ENCODE measurements at regions not wholly inside any gene's neighbourhood (a gene's known extent, or its start where the extent isn't known, plus 50 kb on each side); places are given as distances from the start of the nearest gene placed in this dataset.
"Not testable (repeated sequence)": the region's sequence is repeated elsewhere in the genome, so short reads cannot be mapped to it uniquely, and the experiment has no call there.

DNA sequence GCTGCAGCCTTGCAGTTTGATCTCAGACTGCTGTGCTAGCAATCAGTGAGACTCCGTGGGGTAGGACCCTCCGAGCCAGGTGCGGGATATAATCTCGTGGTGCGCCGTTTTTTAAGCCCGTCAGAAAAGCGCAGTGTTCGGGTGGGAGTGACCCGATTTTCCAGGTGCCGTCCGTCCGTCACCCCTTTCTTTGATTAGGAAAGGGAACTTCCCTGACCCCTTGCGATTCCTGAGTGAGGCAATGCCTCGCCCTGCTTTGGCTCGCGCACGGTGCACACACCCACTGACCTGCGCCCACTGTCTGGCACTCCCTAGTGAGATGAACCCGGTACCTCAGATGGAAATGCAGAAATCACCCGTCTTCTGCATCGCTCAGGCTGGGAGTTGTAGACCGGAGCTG, 203.2 kb downstream of the SNCAIP start:
- H3K27me3 ChIP-seq (ENCODE audit: control insufficient read depth, extremely low read depth, insufficient read depth, low read length); H3K27ac ChIP-seq (ENCODE audit: control insufficient read depth, insufficient read depth, low read length); H3K36me3 ChIP-seq (ENCODE audit: control insufficient read depth in 2 of 2, extremely low read depth in 1 of 2, insufficient read depth in 2 of 2, low read length in 2 of 2); H2AFZ ChIP-seq (ENCODE audit: control insufficient read depth, low read length); DNase-seq (ENCODE audit: low read depth, low spot score); H3K9me1 ChIP-seq (ENCODE audit: control insufficient read depth, extremely low read depth, insufficient read depth, low read length); FAIRE-seq; H3K9me3 ChIP-seq (ENCODE audit: control insufficient read depth, low read depth, low read length); H3K4me1 ChIP-seq (ENCODE audit: control insufficient read depth, extremely low read depth, insufficient read depth, low read length); H3K4me2 ChIP-seq (ENCODE audit: control insufficient read depth, extremely low read depth, insufficient read depth, low read depth, low read length); H3K79me2 ChIP-seq (ENCODE audit: control insufficient read depth, insufficient read depth, low read length); dilution Hi-C loops (cut with MboI; ENCODE audit: extremely low pct_ligation_motif_present, low sequenced_read_pairs); H3K9ac ChIP-seq (ENCODE audit: control insufficient read depth, extremely low read depth, insufficient read depth, low read length); H4K20me1 ChIP-seq (ENCODE audit: control insufficient read depth, extremely low read depth, insufficient read depth, low read length); H3K4me3 ChIP-seq (ENCODE audit: control insufficient read depth in 2 of 3, extremely low read depth in 1 of 3, insufficient read depth in 2 of 3, low read depth in 1 of 3, low read length in 3 of 3): not testable (repeated sequence)

- dilution Hi-C loops (cut with MboI; ENCODE audit: extremely low pct_ligation_motif_present, low sequenced_read_pairs): no loop called here
- no peaks in the 10 kb centered on the region for H4K20me1 ChIP-seq (ENCODE audit: control insufficient read depth, extremely low read depth, insufficient read depth, low read length)
- TF ChIP-seq, protein P1, sequence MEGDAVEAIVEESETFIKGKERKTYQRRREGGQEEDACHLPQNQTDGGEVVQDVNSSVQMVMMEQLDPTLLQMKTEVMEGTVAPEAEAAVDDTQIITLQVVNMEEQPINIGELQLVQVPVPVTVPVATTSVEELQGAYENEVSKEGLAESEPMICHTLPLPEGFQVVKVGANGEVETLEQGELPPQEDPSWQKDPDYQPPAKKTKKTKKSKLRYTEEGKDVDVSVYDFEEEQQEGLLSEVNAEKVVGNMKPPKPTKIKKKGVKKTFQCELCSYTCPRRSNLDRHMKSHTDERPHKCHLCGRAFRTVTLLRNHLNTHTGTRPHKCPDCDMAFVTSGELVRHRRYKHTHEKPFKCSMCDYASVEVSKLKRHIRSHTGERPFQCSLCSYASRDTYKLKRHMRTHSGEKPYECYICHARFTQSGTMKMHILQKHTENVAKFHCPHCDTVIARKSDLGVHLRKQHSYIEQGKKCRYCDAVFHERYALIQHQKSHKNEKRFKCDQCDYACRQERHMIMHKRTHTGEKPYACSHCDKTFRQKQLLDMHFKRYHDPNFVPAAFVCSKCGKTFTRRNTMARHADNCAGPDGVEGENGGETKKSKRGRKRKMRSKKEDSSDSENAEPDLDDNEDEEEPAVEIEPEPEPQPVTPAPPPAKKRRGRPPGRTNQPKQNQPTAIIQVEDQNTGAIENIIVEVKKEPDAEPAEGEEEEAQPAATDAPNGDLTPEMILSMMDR (optimal IDR thresholded peaks at IDR 0.05 in 1 of 3, IDR thresholded peaks at IDR 0.05 in 1 of 3, conservative IDR thresholded peaks at IDR 0.05 in 1 of 3; ENCODE audit: extremely low read depth in 1 of 3, insufficient read depth in 2 of 3, low read length in 3 of 3): peak; percentile 77 to 85 (median 79)
- TF ChIP-seq EZH2 (IDR thresholded peaks at IDR 0.05; ENCODE audit: low read length): no peak
- no peak overlapping the region for H3K4me3 ChIP-seq (ENCODE audit: control insufficient read depth in 2 of 3, extremely low read depth in 1 of 3, insufficient read depth in 2 of 3, low read depth in 1 of 3, low read length in 3 of 3)
- H2AFZ ChIP-seq (ENCODE audit: control insufficient read depth, low read length): no peak overlapping the region
- H3K9me1 ChIP-seq (ENCODE audit: control insufficient read depth, extremely low read depth, insufficient read depth, low read length): no peaks in the 10 kb centered on the region
- H3K9me3 ChIP-seq (ENCODE audit: control insufficient read depth, low read depth, low read length): no peaks in the 10 kb centered on the region
- H3K4me1 ChIP-seq (ENCODE audit: control insufficient read depth, extremely low read depth, insufficient read depth, low read length): no peaks in the 10 kb centered on the region
- H3K27ac ChIP-seq (ENCODE audit: control insufficient read depth, insufficient read depth, low read length): no peak overlapping the region
- no peaks in the 10 kb centered on the region for H3K36me3 ChIP-seq (ENCODE audit: control insufficient read depth in 2 of 2, extremely low read depth in 1 of 2, insufficient read depth in 2 of 2, low read length in 2 of 2)
- no peak for DNase-seq (ENCODE audit: low read depth, low spot score)
- no peaks in the 10 kb centered on the region for H3K27me3 ChIP-seq (ENCODE audit: control insufficient read depth, extremely low read depth, insufficient read depth, low read length)
- no peaks in the 10 kb centered on the region for H3K79me2 ChIP-seq (ENCODE audit: control insufficient read depth, insufficient read depth, low read length)
- FAIRE-seq: no peak
- H3K9ac ChIP-seq (ENCODE audit: control insufficient read depth, extremely low read depth, insufficient read depth, low read length): no peak overlapping the region
- H3K4me2 ChIP-seq (ENCODE audit: control insufficient read depth, extremely low read depth, insufficient read depth, low read depth, low read length): no peak overlapping the region
Measured at GRCh38 chr5:122515709-122516431, 203.8 kb downstream of the SNCAIP start.

DNA sequence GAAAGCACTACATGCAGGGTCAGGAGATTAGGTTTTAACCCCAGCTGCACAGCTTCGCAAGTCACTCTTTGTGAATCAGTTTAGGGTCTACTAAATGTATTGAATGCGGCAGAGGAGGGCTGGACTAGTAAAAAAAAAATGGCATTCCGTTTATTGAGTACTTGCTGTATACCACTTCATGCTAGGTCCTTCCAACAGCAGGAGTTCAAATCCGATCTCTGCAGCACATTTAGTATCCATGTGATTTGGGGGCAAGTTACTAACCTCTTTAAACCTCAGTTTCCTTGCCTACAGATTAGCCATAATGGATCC, 204.4 kb downstream of the SNCAIP start:
- Histone ChIP-seq H3K9ac (ENCODE audit: control insufficient read depth, extremely low read depth, insufficient read depth, low read length) (no peak overlapping the region), H2AFZ (ENCODE audit: control insufficient read depth, low read length) (no peak overlapping the region), H3K4me3 (ENCODE audit: control insufficient read depth in 2 of 3, extremely low read depth in 1 of 3, insufficient read depth in 2 of 3, low read depth in 1 of 3, low read length in 3 of 3) (no peak overlapping the region), H3K36me3 (ENCODE audit: control insufficient read depth in 2 of 2, extremely low read depth in 1 of 2, insufficient read depth in 2 of 2, low read length in 2 of 2) (no peaks in the 10 kb centered on the region), H4K20me1 (ENCODE audit: control insufficient read depth, extremely low read depth, insufficient read depth, low read length) (no peaks in the 10 kb centered on the region), H3K27ac (ENCODE audit: control insufficient read depth, insufficient read depth, low read length) (no peak overlapping the region), H3K9me1 (ENCODE audit: control insufficient read depth, extremely low read depth, insufficient read depth, low read length) (no peaks in the 10 kb centered on the region), H3K9me3 (ENCODE audit: control insufficient read depth, low read depth, low read length) (no peaks in the 10 kb centered on the region), H3K79me2 (ENCODE audit: control insufficient read depth, insufficient read depth, low read length) (no peaks in the 10 kb centered on the region), H3K4me2 (ENCODE audit: control insufficient read depth, extremely low read depth, insufficient read depth, low read depth, low read length) (no peak overlapping the region), H3K4me1 (ENCODE audit: control insufficient read depth, extremely low read depth, insufficient read depth, low read length) (no peaks in the 10 kb centered on the region), H3K27me3 (ENCODE audit: control insufficient read depth, extremely low read depth, insufficient read depth, low read length) (no peaks in the 10 kb centered on the region)
- DNase-seq (ENCODE audit: low read depth, low spot score) (no peak), FAIRE-seq (no peak)
- dilution Hi-C loops (cut with MboI; ENCODE audit: extremely low pct_ligation_motif_present, low sequenced_read_pairs): no loop called here
- TF ChIP-seq EZH2 (IDR thresholded peaks at IDR 0.05; ENCODE audit: low read length): no peak
- TF ChIP-seq, protein P1 (optimal IDR thresholded peaks at IDR 0.05 in 1 of 3, IDR thresholded peaks at IDR 0.05 in 1 of 3, conservative IDR thresholded peaks at IDR 0.05 in 1 of 3; ENCODE audit: extremely low read depth in 1 of 3, insufficient read depth in 2 of 3, low read length in 3 of 3): no peak
